GM12875 (cell line): ENCODE measurements at regions not wholly inside any gene's neighbourhood (a gene's known extent, or its start where the extent isn't known, plus 50 kb on each side); places are given as distances from the start of the nearest gene placed in this dataset.

Source experiments
- H3K4me3 ChIP-seq: one replicate; pipeline ENCODE4 v1.5.1; 2011; ENCODE audit warnings: low read depth, low read length, control low read depth
- CTCF ChIP-seq: IDR thresholded peaks from 2 replicates; pipeline ENCODE4 v1.5.1; 2011; ENCODE audit warnings: low read depth, mild to moderate bottlenecking, control low read depth, inconsistent platforms, low read length, moderate library complexity, borderline replicate concordance; ENCODE audit not compliant: insufficient read depth

DNA sequence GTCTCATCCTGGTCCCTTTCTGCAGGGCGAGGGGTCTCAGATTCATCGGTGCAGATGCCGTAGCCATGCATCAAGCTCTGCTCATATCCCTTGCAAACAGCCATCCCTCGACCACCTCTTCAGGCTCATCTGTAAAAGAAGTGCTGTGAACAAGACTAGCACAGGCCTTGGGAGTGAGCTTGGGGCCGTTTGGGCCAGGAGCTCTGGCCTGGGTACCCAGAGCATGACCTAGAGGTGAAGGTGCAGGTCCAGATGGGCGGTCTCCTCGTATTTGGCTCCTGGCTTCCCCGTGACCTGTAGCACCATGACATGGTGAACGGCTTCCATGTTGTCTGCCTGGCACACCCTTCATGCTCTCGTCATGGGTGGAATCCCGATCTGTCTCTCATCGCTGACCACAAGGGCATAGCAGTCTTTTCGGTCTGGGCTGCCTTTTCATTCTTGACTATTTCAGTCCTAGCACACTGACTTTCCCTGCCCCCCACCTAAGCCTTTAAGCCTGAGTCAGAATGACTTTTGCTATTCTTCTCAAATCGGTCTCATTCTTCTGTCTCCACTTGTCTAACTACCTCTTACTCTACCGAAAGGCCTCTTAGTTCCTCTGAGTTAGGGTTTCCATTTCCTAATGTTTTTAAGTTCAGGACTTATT lies 216.0 kb downstream of the FOXL1 start:
- TF ChIP-seq CTCF = no peak

GRCh38 chr16:86797700-86798099 lies 219.4 kb downstream of the FOXL1 start:
- no peak for TF ChIP-seq CTCF

More for the DNA sequence above, 216.0 kb downstream of the FOXL1 start:
- no peak overlapping the region for H3K4me3 ChIP-seq

DNA sequence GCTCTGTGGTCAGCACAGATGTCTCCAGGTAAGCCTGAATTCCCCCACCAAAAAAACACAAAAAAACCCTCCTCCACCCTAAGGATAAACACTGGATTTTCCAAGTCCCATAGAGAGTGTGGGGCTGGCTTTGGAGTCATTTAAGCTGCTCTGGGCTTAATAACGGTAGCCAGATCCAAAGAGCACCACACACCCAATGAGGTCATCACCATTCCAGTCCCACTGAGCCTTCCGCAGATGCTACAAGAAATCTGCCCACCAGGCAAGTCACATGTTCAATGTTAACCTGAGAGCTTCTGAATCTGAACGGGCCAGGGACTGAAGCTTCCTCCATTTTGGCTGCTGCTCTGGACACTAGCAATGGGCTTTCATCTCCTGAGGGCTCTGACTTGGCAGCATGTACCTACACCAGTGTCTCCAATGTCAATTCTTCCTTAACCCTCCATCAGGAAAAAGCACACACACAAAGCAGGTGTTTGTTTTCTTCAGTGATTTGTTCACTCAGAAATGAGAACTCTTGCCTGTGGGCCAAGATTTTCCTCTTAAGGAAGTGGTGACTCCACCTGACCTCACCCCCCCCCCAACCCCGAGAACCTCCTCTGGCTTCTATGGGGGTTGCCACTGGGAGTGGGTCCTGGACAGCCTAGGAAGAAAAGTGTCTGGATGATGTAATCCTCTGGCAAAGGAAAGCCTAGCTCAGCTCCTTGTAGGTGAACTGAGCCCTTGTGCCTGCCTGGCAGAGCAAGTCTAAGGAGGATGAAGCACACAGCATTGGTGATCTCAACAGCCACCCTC lies 220.1 kb downstream of the FOXL1 start:
- no peak overlapping the region for H3K4me3 ChIP-seq
- TF ChIP-seq CTCF = no peak

More at GRCh38 chr16:86797700-86798099, 219.4 kb downstream of the FOXL1 start:
- no peak overlapping the region for H3K4me3 ChIP-seq

GRCh38 chr16:86799367-86799766 lies 221.0 kb downstream of the FOXL1 start:
- no peak overlapping the region for H3K4me3 ChIP-seq
- no peak for TF ChIP-seq CTCF

GRCh38 chr16:86800894-86801293 lies 222.5 kb downstream of the FOXL1 start:
- TF ChIP-seq CTCF = no peak

GRCh38 chr16:86802013-86802412 lies 223.7 kb downstream of the FOXL1 start:
- H3K4me3 ChIP-seq = no peak overlapping the region
- no peak for TF ChIP-seq CTCF

More at GRCh38 chr16:86800894-86801293, 222.5 kb downstream of the FOXL1 start:
- H3K4me3 ChIP-seq = no peak overlapping the region

GRCh38 chr16:86805188-86805587 lies 226.8 kb downstream of the FOXL1 start:
- no peak for TF ChIP-seq CTCF
- no peak overlapping the region for H3K4me3 ChIP-seq
